ENCODE measurements at regions not wholly inside any gene's neighbourhood (a gene's known extent, or its start where the extent isn't known, plus 50 kb on each side); places are given as distances from the start of the nearest gene placed in this dataset.

DNA sequence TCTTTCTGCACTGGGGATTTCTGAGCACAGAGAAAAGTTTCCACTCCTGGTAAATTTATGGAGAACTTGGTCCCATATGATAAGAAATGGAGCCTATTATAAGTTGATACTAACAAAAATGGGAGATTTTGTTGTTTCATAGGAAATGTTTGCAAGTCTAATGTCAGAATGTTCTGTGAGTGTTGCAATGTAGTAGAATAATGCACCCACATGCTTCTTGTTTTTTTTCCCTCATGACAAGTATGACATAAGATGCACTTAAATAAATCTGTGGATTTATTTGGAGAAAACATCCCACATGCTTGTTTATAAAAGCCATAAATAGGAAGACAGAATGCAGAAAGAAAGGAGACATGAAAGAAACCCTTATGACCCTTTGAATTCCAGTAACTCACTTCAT, 50.8 kb upstream of the KCNJ6 start:
- DNase-seq: no peak

DNA sequence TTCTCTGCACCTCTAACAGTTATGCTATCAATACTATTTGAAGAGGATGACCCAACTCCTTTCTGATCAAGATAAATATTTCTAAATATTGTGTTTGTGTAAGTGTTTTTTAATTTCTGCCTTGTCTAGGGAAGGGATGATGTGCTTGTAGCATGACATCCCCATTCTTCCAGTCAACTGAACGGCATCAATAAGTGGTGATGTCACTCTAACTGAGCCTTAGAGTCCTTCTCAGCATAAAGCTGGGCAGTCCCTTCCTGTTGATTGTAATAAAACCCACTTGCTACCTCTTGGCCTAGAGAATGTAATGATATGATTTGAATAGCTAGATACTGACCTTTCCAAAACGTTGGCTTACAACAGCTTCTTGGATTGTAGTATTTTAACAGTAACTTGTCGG, 52.5 kb upstream of the KCNJ6 start:
- DNase-seq: no peak

DNA sequence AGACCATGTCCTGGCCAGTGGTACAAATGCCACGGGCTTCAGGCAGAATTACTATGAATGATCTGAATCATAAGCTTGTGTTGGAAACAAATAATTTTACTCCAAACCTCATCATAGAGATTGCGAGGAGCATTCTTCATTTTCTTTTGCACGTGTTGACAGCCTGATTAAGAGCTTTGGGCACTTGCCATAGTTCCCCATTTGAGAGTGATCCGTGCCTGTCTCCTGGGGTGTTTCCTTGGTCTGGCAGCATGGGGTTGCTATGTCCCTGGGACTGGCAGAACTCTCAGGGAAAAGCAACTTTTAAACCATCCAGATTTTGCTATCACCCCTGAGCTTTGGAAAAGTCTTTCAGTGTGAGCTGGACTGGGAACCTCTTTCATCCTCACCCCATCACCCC, 54.3 kb upstream of the KCNJ6 start:
- DNase-seq: no peak

DNA sequence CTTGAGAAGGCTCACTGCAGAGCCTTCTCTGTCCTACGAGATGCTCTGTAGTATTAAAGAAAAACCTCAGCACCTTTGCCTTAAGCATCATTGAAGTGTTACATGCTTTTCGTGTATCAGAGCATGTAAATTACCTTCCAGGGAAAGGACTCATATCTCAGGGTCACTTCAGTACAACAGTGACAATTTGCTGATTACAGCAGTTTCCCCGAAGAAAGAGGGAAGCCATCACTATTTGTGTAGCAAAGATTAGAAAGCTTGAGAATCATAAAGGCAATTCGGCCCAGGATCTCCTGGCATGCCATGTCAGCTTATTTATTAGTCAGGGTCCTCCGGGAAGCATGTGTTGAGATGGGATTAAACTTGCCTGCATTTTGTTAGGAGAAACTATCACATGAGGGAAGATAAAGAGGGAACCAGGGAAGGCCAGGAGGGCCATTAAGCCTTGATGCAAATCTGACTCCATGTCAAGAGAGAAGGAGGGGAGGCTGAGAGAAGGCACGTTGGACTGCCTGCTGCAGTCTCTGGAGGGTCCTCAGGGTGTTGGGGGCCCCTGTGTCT, 55.2 kb upstream of the KCNJ6 start:
- no peak for DNase-seq

DNA sequence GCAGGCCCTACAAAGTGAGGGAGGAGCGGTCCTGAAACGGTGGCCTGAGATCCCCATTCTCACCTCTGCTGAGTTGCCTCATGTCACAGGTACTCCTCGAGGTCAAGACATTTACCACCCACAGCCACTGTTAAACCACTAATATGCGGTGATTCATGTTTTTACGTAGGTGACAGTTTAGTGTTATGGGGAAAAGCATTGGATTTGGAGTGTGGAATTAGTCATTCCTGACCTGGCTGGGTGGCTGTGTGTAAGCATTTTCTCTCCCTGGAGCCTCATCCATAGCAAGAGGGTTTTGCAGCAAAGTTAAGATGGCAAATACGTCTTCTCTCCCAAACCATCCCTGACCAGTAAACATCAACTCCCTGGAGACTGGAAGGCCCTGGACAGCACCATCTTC, 57.8 kb upstream of the KCNJ6 start:
- no peak for DNase-seq

DNA sequence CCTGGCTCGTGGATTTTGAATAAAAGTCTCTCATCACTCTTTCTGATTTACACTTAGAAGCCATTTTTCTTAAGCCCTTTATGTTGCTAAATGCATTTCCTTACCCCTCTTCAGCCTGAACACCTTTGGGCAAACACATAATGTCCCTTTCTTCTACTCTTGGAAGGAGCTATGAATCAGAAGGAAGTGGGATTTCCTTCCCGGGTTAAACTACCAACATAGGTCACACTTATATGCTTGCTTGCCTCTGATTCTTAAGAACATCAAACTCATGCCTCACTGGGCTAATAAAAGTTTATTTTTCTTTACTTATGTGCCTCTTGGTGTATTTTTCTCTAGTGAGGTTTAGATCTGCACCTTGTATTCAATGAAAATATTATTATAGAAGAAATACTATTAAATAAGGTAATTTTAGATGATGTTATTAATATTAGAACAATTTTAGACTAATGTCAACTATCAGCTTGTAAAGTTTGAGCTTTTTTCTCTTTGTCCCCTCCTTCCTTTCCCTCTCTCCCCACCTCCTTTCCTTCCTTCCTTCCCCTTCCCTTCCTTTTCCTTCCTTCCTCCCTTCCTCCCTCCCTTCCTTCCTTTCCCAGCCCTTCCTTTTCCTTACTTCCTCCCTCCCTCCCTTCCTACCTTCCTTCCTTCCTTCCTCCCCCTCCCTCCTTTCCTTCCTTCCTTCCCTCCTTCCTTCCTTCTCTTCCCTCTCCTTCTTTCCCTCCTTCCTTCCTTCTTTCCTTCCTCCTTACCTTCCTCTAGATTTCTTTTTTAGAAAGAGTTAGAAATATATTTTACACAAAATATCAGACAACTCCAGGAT, 66.5 kb upstream of the KCNJ6 start:
- no peak for DNase-seq

DNA sequence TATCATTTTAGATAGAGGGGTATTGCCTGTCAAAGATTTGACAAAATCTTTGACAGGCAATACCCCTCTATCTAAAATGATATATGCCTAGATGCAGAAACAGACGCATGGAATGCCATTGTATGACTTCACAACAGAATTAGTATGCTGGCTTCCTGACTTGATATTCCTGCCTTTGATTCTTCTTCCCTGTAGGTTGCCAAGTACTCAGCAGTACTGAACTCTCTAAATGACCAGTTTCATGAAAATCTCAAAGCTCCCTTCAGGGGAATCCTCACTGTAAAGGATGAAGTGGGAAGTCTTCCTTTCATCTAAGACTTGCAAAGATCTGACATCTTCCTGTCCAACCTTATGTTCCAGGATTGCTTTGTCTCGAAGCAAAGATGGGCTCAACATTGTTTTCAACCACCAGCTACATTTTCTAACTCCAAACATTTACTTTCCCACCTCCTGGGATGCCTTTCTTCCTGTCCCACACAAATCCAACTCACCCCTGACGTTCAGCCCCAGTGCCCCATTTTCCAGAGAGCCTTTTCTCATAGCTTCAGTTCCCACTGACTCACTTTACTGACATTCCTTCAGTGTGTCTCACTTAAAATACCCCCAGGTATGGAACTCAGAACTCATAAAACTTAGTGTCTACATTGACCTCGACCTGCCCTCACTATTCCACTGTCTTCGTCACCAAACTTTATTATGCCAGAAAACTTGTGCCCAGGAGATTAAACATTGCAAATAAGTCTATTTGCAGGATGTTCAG, 67.3 kb upstream of the KCNJ6 start:
- DNase-seq: no peak

DNA sequence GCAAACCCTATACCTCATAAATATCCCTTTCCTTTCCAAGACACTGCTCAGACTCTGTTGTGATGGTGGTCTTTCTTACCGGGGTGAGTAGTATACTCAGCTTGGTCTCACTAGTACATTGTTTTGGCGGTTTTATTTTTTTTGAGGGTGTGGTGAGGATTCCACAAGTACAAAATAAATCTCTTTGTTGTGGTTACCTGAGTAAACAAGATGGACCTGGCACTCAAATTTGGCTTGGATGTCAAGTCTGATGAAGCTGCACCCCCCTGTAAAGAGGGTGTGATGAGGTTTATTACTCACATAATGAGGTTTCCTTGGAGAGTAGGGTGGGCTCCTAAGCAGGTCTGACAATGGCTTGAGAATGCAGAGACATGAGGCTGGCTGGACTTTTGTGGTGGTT, 68.2 kb upstream of the KCNJ6 start:
- no peak for DNase-seq

DNA sequence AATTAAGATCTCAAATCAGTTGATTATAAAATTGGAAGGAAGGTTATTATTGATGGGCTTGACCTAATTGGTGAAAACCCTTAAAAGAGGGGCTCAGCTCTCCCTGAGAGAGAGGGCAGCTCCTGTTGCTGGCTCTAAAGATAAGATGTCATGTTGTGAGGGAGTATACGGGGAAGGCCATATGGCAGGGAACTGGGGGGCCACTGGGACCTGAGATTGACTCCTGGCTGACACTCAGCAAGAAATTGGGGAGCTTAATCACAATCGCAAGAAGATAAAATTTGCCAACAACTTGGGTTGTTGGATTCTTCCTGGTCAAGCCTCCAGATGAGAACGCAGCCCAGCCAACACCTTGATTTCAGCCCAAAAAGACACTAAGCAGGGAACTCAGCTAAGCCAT, 69.7 kb upstream of the KCNJ6 start:
- DNase-seq: no peak

DNA sequence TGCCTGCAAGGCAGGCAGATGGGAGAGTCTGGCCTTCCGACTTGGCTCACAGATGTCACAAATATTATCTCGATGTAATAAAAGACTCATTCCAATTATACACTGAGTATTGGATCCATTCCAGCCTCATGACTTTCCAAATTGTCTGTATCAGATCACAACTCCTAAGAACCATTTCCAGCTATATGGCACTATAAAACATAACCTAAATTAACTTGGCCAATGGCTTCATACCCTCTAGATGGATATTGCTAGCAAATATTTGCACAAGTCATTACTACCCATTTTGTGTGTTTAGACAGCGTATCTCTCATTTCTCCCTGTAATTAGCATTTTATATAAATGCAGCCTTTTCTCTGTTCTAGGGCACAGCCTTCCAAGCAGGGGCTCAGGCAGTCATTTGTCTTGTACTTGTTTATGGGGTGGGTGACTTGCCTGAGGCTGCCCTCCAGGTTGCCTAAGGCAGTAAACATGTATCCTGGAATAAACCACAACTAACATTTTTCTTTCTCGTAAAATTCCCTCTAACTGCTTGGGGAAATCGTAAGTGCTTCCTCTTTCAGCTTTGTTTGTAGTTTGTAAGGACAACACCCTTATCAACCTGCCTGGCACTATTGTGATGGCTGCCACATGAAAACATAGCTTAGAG, 70.6 kb upstream of the KCNJ6 start:
- DNase-seq: no peak

DNA sequence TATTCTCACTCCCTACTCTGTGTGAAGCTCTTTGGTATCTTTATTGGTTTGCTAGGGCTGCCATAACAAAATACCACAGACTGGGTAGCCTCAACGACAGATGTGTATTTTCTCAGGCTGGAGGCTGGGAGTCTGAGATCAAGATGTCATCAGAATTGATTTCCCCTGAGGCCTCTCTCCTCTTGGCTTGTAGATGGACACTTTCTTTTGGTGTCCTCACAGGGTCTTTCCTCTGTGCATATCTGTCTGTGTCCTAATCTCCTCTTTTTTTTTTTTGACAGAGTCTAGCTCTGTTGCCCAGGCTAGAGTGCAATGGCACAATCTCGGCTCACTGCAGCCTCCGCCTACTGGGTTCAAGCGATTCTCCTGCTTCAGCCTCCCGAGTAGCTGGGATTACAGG, 71.4 kb upstream of the KCNJ6 start:
- no peak for DNase-seq

DNA sequence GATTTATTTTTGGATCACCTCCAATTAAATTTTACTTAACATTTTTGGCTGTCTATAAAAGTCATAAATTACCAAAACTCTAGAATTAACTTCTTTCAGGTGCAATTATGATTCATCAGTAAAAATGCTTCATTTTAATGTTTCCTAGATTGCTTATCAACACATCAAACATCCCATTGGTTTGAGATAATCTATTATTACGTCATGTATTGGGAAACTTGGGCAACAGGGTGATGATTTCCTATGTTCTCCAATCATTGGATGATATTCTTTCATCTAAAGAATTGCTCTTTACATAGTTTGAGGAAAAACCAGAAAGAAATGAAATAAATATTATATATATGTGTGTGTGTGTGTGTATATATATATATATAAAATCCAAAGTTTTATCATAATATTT, 76.8 kb upstream of the KCNJ6 start:
- no peak for DNase-seq

DNA sequence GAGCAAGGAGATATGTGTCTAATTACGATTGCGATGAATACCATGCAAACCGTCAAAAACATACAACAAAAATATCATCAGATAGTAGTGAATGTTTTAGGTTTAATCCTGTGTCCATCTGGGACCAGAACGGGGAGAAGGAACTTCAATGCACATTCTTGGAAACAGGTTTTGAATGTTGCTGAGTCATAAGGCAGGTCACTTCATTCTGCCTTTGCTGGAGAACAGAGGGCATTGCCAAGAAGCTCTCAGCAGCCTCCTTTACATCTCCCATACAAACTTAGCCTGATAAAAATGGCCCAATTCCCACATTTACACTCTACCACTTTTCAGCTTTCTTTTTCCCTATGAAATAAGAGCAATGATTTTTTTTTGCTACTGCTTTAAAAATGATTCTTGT, 78.0 kb upstream of the KCNJ6 start:
- DNase-seq: no peak

DNA sequence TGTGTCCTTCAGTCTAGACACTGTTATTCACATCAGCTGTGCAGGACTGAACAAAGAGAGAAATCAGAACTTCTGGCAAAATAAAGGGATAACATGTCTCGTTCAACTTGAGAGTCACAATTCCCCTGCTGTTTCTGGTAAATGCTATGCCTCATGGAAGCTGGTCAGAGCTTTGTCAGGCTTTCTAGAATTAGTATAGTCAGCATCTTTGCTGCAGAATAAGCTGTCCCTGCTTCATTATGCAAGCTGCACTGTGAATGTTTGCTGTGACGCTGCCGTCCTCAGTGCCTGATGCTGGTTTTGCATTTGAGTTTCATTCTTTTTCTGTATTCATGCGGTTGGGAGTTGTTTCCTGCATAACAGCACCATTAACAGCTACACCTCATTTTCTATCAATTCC, 96.4 kb upstream of the KCNJ6 start:
- DNase-seq: no peak

DNA sequence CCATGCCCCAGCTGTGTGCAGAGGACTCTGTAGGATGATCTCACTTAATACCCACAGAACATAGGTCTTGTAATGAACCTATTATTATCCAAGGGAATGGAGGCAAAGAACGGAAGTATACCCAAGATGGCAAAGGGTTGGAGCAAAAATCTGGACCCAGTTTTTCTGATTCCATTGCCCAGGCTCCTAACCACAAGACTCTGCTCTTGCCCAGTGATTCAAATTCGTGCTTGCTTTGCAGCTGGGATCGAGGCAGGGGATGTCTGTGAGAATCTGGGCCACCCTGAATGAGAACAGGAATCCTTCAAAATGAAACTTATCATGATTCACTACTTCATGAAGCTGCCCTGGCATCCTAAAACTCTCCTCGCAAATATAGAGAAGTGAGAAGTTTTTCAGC, 97.5 kb upstream of the KCNJ6 start:
- no peak for DNase-seq

DNA sequence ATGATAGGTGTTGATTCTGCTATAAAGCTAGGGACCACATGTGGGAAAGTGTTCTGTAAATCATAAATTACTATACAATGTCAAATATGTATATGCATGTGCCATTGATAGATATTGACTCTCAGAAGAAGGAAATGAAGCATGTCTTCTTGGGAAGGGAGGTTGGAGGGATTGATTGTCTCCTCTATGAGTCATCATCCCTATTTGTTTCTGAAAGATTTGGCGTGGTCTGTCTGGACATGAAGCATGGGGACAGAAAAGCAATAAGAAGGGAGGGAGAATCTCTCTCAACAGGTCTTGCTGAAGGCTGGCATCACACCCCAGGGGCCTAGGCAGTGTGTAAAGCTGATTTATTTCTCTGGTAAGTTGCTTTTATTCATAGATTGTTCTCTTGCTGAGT, 98.0 kb upstream of the KCNJ6 start:
- DNase-seq: no peak

DNA sequence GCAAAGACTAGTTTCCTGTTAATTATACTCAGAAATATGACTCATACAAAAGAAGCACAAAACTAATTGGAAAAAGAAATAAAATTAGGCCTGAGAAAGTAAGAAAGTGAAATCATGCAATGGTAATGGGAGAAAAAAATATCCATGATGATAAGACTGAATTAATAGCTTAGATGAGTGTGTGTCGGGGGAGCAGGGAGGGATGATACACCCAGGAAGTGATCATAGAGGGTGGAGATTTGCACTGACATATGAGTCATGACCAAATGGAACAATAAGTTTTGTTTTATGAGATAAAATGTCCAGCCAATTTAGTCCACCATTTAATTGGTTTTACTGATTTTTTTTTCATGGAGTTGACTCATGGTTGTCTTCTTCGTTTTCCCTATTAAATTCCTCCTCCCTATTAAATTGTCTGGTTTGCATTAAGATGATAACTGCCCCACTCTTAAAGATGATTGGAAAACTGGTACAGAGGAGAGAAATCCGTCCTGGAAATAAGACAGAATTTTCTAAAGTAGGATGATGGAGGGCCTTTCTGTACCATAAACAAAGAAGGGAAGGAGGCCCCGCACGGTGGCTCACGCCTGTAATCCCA, 111.7 kb upstream of the KCNJ6 start:
- no peak for DNase-seq

DNA sequence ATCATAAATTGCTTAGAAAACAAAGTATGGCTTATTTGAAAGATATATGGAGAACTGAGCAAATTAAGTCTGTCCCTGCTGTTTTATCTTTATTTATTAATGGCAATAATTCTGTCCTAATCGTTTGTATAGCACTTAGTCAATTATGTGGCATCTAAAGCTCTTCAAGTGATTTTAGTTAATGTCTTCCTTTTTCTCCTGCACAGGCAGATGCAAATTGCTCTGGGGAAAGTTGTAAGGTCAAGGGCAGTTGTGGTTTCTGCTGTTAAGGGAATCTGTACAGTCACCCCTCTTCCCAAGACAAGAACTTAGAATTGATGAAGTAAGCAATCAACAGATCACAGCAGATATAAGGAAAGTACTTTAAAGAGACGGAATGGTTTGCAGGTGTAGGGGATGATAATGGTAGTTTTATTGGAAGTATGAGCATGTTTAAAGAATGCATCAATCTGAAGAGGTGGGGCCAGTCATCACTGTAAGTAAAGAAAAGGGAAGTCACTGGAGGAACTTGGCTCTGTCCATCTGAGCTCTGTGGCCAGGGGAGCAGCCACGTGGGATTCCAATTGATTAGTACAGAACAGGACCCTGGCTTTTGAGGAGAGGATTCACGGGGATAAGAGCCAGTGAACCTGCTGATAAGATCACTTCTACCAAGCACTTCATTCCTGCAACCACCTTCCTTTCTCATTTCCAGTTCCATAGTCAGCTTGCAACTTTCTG, 116.0 kb upstream of the KCNJ6 start:
- DNase-seq: no peak

DNA sequence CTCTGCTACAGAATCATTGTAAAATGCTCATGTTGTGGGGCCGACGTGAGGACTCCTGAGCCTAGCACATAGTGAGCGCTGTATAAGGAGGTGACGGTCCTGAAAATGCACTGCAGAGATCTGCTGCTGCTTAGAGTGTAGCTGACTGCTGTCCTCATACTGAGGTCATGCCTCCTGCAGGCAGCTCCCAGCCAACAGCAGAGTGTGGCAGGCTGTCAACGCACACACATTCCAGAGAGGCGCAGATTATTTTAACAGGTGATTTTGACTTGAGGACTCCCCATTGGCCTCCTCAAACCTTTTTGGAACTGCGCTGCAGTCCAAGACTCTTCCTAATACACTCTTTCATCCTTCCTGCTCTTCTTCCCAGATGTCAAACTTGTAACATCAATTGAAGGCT, 119.8 kb upstream of the KCNJ6 start:
- DNase-seq: no peak

DNA sequence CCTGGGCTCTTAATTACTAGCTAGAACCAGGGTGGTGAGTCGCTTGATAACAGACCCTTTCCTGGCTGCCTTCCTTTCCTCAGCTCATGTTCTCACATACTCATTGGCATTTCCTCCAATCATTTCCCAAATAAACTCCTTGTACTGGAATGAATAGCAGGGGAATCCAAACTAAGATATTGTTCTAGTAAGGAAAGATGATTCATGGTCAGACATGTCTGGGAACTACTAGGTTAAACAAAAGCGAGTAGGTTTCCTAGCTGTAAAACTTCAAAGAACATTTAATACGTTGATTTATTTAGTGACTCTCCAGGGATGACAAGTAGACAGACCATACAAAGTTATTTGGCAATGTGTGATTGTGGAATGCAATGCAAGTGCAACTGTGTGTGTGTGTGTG, 121.2 kb upstream of the KCNJ6 start:
- DNase-seq: no peak

DNA sequence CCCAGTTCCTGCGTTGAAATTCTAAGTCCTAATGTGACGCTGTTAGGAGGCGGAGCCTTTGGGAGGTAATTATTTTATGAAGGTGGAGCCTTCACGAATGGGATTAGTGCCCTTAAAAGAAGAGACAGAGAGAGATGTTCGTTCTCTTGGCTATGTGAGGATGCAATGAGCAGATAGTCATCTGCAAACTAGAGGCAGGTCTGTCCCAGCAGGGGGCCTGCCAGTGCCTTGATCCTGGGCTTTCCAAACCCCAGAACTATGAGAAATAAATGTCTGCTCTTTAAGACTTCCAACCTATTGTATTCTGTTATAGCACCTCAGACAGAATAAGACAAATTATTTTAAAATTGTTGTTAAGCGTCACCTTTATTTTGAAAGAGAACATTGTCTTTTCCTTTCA, 123.1 kb upstream of the KCNJ6 start:
- no peak for DNase-seq

DNA sequence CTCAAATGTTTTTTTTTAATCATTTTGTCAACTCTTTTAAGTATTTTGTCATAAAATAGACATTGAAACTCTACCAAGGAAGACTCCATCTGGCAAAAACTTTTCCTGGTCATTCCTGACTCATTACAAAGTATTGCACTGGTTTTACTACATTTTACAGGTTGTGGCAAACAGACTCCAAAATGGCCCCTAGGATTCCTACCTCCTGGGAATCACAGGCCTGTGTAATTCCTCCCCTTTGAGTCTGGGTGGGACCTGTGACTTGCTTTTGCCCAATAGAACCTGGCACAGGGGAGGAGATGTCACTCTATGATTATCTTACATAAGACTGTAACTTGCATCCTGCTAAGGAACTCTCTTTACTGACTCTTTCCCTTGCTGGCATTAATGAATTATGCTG, 123.6 kb upstream of the KCNJ6 start:
- no peak for DNase-seq

DNA sequence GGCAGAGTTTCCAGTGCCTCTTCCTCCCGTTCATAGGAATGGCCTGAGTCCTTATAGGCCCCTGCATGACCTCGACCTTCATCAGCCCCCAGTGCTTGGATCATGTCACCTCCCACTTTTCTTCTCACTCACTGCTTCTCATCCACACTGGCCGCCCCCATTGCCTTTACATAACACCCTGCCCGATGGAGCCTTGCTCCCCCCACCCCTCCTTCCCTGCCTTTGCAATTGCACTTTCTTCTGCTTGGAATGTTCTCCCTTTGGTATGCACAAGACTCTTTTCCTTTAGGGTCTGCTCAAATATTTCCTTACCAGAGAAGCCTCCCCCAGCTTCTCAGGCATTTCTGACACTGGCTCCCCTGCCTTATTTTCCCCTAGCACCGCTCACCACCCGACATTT, 125.2 kb upstream of the KCNJ6 start:
- DNase-seq: no peak
